HG02973 (cell line): ENCODE measurements at regions not wholly inside any gene's neighbourhood (a gene's known extent, or its start where the extent isn't known, plus 50 kb on each side); places are given as distances from the start of the nearest gene placed in this dataset.

Experiments used
- ATAC-seq: cut with Tn5 transposase; IDR thresholded peaks from one replicate; pipeline ENCODE4 v1.9.1; 2021; ENCODE audit warnings: moderate library complexity; ENCODE audit not compliant: unreplicated experiment

- ATAC-seq: no peak
These were observed 83.6 kb upstream of the BDNF start for GRCh38 chr11:27783701-27784355.

DNA sequence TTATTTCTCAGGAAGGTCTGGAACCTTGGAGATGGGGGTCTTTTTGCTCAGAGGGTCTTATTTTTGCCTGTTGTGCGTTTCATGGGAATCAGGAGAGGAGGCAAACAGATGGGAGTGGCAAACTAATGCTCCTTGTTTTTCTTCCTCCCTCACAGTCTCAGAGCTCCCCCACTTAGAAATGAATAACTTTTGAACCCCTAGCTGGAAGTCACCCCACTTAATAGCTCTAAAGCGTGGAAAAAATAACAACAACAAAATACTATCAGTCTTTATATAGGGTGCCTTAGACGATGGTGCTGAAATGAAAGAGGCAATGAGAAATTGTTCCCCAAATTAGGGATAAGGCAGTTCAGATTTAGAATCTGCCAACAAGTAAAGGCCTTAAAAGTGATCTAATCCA, 76.8 kb upstream of the BDNF start:
- ATAC-seq: no peak

GRCh38 chr11:27773884-27774283, 73.6 kb upstream of the BDNF start:
- no peak for ATAC-seq

GRCh38 chr11:27771516-27771915, 71.3 kb upstream of the BDNF start:
- ATAC-seq: no peak

GRCh38 chr11:27770576-27770975, 70.3 kb upstream of the BDNF start:
- ATAC-seq: no peak

DNA sequence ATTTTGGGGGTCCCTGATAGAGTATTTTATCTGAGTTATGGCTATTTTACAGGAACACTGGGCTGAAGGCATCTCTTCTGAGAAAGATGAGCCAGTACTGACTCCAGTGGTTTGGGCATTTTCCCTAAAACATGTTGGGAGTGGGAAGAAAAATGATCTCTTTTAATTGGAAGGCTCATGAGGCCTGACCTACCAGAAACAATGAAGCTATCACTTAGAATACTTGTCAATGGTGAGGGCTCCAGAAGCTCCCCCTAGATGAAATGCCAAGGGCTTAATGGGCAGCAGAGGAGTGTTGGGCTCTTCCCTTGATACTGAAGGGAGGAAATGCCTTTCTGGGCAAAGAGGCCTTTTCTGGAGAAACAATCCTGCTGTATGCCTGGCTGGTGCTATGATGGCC, 63.5 kb upstream of the BDNF start:
- no peak for ATAC-seq

DNA sequence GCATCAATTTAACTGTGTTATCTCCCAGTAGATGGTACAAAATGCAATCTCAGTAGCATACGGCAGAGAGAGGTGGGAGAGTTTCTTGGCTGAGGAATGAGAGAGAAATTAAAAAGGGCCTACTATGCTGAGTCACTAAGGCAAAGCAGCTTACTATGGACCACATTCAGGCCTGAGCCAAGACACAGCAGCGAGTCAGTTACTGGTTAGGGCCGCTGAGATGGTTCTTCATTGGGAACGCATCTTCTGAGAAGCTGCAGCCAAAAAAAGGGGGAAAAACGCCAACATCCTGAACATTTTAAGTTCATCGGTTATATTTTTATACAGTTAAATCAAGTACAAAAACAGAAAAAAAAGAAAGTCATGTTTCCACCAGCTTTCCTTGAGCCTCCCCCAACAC, 61.1 kb upstream of the BDNF start:
- no peak for ATAC-seq

- ATAC-seq: no peak
These were observed 57.7 kb upstream of the BDNF start for GRCh38 chr11:27757953-27758352.

DNA sequence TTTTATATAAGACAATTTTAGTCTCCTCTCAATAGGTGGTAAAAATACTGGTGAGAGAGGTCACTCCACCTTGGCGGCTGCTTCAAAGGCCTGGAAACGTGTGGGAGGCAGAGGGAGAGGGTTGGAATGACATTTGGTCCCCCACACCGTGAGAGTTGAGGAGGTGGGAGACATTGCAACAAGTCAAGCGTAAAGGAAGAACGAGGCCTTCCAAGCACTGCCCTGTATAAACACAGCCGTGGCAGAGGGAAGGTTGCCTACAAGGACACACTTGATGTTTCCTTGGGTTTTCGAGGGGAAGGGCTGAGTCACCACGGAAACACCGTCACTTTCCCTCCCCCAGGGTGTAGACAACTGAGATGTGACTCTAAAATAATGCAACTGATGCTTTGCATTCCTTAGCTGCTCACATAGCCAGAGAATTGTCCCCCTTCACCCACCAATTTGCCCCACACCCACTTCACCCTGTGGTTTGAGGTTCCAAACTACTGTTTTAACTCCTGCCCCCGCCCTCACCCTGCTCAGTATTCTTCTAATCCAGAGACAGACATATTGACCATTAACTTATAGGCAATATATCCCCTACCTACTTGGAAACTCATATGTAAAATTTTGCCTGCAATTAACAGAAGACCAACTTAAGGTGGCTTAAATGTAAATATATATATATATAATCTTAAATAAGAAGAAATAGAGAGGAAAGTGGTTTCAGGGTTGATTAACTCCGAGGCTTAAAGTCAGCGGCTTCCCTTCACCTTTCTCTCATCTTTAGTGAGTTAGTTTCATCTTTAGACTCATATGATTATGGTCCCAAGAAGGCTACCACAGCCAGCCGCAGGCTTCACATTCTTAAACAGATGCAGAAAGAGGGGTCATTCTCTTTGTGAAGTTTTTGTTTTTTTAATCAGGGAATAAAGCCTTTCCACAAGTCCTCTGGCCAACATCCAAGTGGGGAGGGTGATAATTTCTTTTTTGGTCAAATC, 54.1 kb upstream of the BDNF start:
- ATAC-seq: no peak
